MCF 10A (cell line): ENCODE measurements at regions not wholly inside any gene's neighbourhood (a gene's known extent, or its start where the extent isn't known, plus 50 kb on each side); places are given as distances from the start of the nearest gene placed in this dataset.

Experiments
- BruUV-seq: library from RNA; stranded (reverse); fragments of 400-500 nt; replicated peaks from 2 replicates; lab custom pipeline; 2021; lab: Mats Ljungman, UMichigan
- CTCF ChIA-PET: fragments of 300-600 bp; sonication (Branson Sonifier 250); formaldehyde crosslinking; extraction: SDS; loops from one replicate; lab custom pipeline; 2021; ENCODE audit warnings: antibody characterized with exemption, inconsistent platforms; lab: Yijun Ruan, JAX
- POLR2A ChIA-PET: fragments of 300-600, 350-650 bp; sonication (Branson Sonifier 250); formaldehyde crosslinking; extraction: SDS; loops from one replicate; lab custom pipeline; 2020; ENCODE audit warnings: antibody characterized with exemption, inconsistent platforms; lab: Yijun Ruan, JAX
- DNase-seq: peaks from one replicate; pipeline ENCODE4 v3.0.0-alpha.2; 2018; ENCODE audit not compliant: unreplicated experiment
- H3K27ac Mint-ChIP-seq: one replicate; pipeline ENCODE4 v1.8.0; 2022; ENCODE audit warnings: mild to moderate bottlenecking, low read depth, mixed read lengths; ENCODE audit not compliant: unreplicated experiment
- H3K27me3 Mint-ChIP-seq: one replicate; pipeline ENCODE4 v1.8.0; 2022; ENCODE audit warnings: mixed read lengths; ENCODE audit not compliant: insufficient read depth, unreplicated experiment
- H3K36me3 Mint-ChIP-seq: one replicate; pipeline ENCODE4 v1.8.0; 2022; ENCODE audit warnings: mild to moderate bottlenecking, moderate library complexity, mixed read lengths; ENCODE audit not compliant: insufficient read depth, unreplicated experiment
- H3K4me1 Mint-ChIP-seq: one replicate; pipeline ENCODE4 v1.8.0; 2022; ENCODE audit warnings: mixed read lengths; ENCODE audit not compliant: insufficient read depth, unreplicated experiment
- H3K4me3 Mint-ChIP-seq: one replicate; pipeline ENCODE4 v1.8.0; 2022; ENCODE audit warnings: mild to moderate bottlenecking, moderate library complexity, mixed read lengths; ENCODE audit not compliant: unreplicated experiment
- H3K9me3 Mint-ChIP-seq: one replicate; pipeline ENCODE4 v1.8.0; 2022; ENCODE audit warnings: mixed read lengths; ENCODE audit not compliant: unreplicated experiment
- CTCF ChIP-seq: fragments of 200-600 bp; IDR thresholded peaks from one replicate; pipeline ENCODE4 v1.8.0; 2022; ENCODE audit warnings: antibody characterized with exemption, mild to moderate bottlenecking; ENCODE audit not compliant: unreplicated experiment
- intact Hi-C: fragments of 100-400 bp; cut with micrococcal nuclease; formaldehyde crosslinking; loops from 2 replicates; pipeline ENCODE4 v1.14.1; 2022

GRCh38 chr15:92519709-92520108 is 126.0 kb downstream of the ST8SIA2 start:
- intact Hi-C loops, result loop anchor here (5.0 kb wide), 2 partner anchors 283 to 398 kb away; no protein-coding TSS in a partner anchor
- no TSS peak for BruUV-seq
- ChIA-PET POLR2A (no interaction called here), CTCF (interaction anchor here (0.6 to 3.8 kb wide), 3 partner anchors 11 to 197 kb away, joined by 3 to 58 read pairs (median 4); no protein-coding TSS in a partner anchor)
- Mint-ChIP-seq H3K4me3 (no peak overlapping the region), H3K36me3 (no peaks in the 10 kb centered on the region), H3K27me3 (no peaks in the 10 kb centered on the region), H3K27ac (no peak overlapping the region), H3K9me3 (no peaks in the 10 kb centered on the region), H3K4me1 (peaks cover 6% of the 10 kb centered on the region)
- TF ChIP-seq CTCF, result no peak
- DNase-seq, result no peak
